Suprapubic skin (tissue), 3 donors: ENCODE measurements at regions not wholly inside any gene's neighbourhood (a gene's known extent, or its start where the extent isn't known, plus 50 kb on each side); places are given as distances from the start of the nearest gene placed in this dataset.

Source experiments
- POLR2AphosphoS5 ChIP-seq, 3 donors: sonication (generic); formaldehyde crosslinking; IDR thresholded peaks; one replicate each; pipeline ENCODE4 v1.6.1; 2017; ENCODE audit warnings: antibody characterized with exemption in 3 of 3
- TF ChIP-seq, protein P1 (sequence below), 2 donors: fragments of 200-600 bp in 1 of 2; fragments of 450-650 bp in 1 of 2; sonication (generic) in 1 of 2; IDR thresholded peaks; one replicate each; pipeline ENCODE4 v1.5.1; 2016 to 2019; ENCODE audit warnings: antibody characterized with exemption in 2 of 2, mild to moderate bottlenecking in 1 of 2, moderate library complexity in 1 of 2

DNA sequence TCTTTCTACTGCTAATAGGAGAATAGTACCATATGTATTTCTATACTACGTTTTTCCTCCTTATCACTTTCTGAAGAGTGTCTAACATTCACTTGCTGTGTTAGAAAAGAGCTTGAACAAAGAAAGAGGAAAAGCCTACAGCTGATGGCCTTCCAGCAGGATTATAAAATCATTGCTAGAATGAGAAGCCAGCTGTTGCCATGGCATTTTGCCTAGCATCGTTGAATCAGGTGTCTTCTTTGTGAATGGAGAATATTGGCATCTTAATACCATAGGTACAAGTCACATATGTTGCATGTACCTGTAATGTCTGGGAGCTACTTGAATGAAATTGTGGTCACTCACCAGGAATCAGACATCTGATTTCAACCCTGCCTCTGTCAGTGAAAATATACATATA, 1174.9 kb downstream of the PCDH17 start:
- TF ChIP-seq, protein P1, sequence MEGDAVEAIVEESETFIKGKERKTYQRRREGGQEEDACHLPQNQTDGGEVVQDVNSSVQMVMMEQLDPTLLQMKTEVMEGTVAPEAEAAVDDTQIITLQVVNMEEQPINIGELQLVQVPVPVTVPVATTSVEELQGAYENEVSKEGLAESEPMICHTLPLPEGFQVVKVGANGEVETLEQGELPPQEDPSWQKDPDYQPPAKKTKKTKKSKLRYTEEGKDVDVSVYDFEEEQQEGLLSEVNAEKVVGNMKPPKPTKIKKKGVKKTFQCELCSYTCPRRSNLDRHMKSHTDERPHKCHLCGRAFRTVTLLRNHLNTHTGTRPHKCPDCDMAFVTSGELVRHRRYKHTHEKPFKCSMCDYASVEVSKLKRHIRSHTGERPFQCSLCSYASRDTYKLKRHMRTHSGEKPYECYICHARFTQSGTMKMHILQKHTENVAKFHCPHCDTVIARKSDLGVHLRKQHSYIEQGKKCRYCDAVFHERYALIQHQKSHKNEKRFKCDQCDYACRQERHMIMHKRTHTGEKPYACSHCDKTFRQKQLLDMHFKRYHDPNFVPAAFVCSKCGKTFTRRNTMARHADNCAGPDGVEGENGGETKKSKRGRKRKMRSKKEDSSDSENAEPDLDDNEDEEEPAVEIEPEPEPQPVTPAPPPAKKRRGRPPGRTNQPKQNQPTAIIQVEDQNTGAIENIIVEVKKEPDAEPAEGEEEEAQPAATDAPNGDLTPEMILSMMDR (IDR thresholded peaks at IDR 0.05) = no peak
- TF ChIP-seq POLR2AphosphoS5 (IDR thresholded peaks at IDR 0.05) = no peak
